ENCODE measurements at regions not wholly inside any gene's neighbourhood (a gene's known extent, or its start where the extent isn't known, plus 50 kb on each side); places are given as distances from the start of the nearest gene placed in this dataset.

- no peak for TF ChIP-seq POLR2AphosphoS5 (IDR thresholded peaks at IDR 0.05; ENCODE audit: low read depth)
- TF ChIP-seq, protein P1, sequence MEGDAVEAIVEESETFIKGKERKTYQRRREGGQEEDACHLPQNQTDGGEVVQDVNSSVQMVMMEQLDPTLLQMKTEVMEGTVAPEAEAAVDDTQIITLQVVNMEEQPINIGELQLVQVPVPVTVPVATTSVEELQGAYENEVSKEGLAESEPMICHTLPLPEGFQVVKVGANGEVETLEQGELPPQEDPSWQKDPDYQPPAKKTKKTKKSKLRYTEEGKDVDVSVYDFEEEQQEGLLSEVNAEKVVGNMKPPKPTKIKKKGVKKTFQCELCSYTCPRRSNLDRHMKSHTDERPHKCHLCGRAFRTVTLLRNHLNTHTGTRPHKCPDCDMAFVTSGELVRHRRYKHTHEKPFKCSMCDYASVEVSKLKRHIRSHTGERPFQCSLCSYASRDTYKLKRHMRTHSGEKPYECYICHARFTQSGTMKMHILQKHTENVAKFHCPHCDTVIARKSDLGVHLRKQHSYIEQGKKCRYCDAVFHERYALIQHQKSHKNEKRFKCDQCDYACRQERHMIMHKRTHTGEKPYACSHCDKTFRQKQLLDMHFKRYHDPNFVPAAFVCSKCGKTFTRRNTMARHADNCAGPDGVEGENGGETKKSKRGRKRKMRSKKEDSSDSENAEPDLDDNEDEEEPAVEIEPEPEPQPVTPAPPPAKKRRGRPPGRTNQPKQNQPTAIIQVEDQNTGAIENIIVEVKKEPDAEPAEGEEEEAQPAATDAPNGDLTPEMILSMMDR (IDR thresholded peaks at IDR 0.05; ENCODE audit: insufficient read depth, low read length), result no peak
- TF ChIP-seq GABPA (IDR thresholded peaks at IDR 0.05; ENCODE audit: low read depth), result no peak
- TF ChIP-seq REST (IDR thresholded peaks at IDR 0.05; ENCODE audit: insufficient replicate concordance, low read depth), result no peak
- TF ChIP-seq SPI1 (IDR thresholded peaks at IDR 0.05; ENCODE audit: borderline replicate concordance, low read depth), result no peak
Observed at GRCh38 chr14:29351996-29352705, 575.5 kb downstream of the PRKD1 start.
